Anterior cingulate cortex (tissue), 58 donors: ENCODE measurements at regions not wholly inside any gene's neighbourhood (a gene's known extent, or its start where the extent isn't known, plus 50 kb on each side); places are given as distances from the start of the nearest gene placed in this dataset.
"Not testable (repeated sequence)": the region's sequence is repeated elsewhere in the genome, so short reads cannot be mapped to it uniquely, and the experiment has no call there.

Experiments
- DNase-seq, 58 donors: peaks; one replicate each; lab custom pipeline; 2025; lab: John Stamatoyannopoulos, UW

GRCh38 chr2:87196720-87197388 is 175.2 kb upstream of the PLGLB1 start:
- DNase-seq, result not testable (repeated sequence)

GRCh38 chr2:87198422-87198821 is 176.8 kb upstream of the PLGLB1 start:
- not testable (repeated sequence) for DNase-seq

GRCh38 chr2:87199228-87199627 is 177.6 kb upstream of the PLGLB1 start:
- DNase-seq, result not testable (repeated sequence)

GRCh38 chr2:87204569-87205147 is 183.0 kb upstream of the PLGLB1 start:
- DNase-seq, result not testable (repeated sequence)

- not testable (repeated sequence) for DNase-seq
Measured at GRCh38 chr2:87212938-87213337, 191.3 kb upstream of the PLGLB1 start.

- not testable (repeated sequence) for DNase-seq
Measured at GRCh38 chr2:87217005-87217404, 195.4 kb upstream of the PLGLB1 start.

GRCh38 chr2:87217741-87218410 is 196.2 kb upstream of the PLGLB1 start:
- DNase-seq, result not testable (repeated sequence)

- DNase-seq, result not testable (repeated sequence)
Measured at GRCh38 chr2:87220651-87221050, 199.0 kb upstream of the PLGLB1 start.

GRCh38 chr2:87222131-87222530 is 200.5 kb upstream of the PLGLB1 start:
- not testable (repeated sequence) for DNase-seq

GRCh38 chr2:87223873-87224272 is 202.2 kb upstream of the PLGLB1 start:
- not testable (repeated sequence) for DNase-seq

GRCh38 chr2:87229091-87229689 is 207.5 kb upstream of the PLGLB1 start:
- not testable (repeated sequence) for DNase-seq

- DNase-seq, result not testable (repeated sequence)
Measured at GRCh38 chr2:87229964-87230363, 208.3 kb upstream of the PLGLB1 start.

GRCh38 chr2:87235333-87235981 is 213.8 kb upstream of the PLGLB1 start:
- DNase-seq, result not testable (repeated sequence)

GRCh38 chr2:87237570-87238336 is 216.1 kb upstream of the PLGLB1 start:
- not testable (repeated sequence) for DNase-seq

- DNase-seq, result not testable (repeated sequence)
Measured at GRCh38 chr2:87239558-87240215, 218.0 kb upstream of the PLGLB1 start.

- DNase-seq, result not testable (repeated sequence)
Measured at GRCh38 chr2:87246066-87246717, 224.5 kb upstream of the PLGLB1 start.

GRCh38 chr2:87252046-87252445 is 230.4 kb upstream of the PLGLB1 start:
- DNase-seq, result not testable (repeated sequence)

- DNase-seq, result not testable (repeated sequence)
Measured at GRCh38 chr2:87254562-87254961, 232.9 kb upstream of the PLGLB1 start.

- DNase-seq, result not testable (repeated sequence)
Measured at GRCh38 chr2:87255410-87255809, 233.8 kb upstream of the PLGLB1 start.
